ENCODE measurements at regions not wholly inside any gene's neighbourhood (a gene's known extent, or its start where the extent isn't known, plus 50 kb on each side); places are given as distances from the start of the nearest gene placed in this dataset.

- DNase-seq (ENCODE audit: low read depth, low spot score) = no peak
These were observed 112.6 kb downstream of the CDC5L start for GRCh38 chr6:44500074-44500473.

GRCh38 chr6:44503471-44503870 is 116.0 kb downstream of the CDC5L start:
- no peak for DNase-seq (ENCODE audit: low read depth, low spot score)
- no peak overlapping the region for H3K4me3 ChIP-seq (ENCODE audit: low read length)

More at GRCh38 chr6:44500074-44500473, 112.6 kb downstream of the CDC5L start:
- no peak overlapping the region for H3K4me3 ChIP-seq (ENCODE audit: low read length)

- no peak overlapping the region for H3K4me3 ChIP-seq (ENCODE audit: low read length)
- no peak for DNase-seq (ENCODE audit: low read depth, low spot score)
These were observed 116.8 kb downstream of the CDC5L start for GRCh38 chr6:44504301-44504791.

- no peak overlapping the region for H3K4me3 ChIP-seq (ENCODE audit: low read length)
These were observed 118.2 kb downstream of the CDC5L start for GRCh38 chr6:44505751-44506150.

GRCh38 chr6:44507014-44507413 is 119.5 kb downstream of the CDC5L start:
- no peak overlapping the region for H3K4me3 ChIP-seq (ENCODE audit: low read length)
- DNase-seq (ENCODE audit: low read depth, low spot score) = no peak

More at GRCh38 chr6:44505751-44506150, 118.2 kb downstream of the CDC5L start:
- DNase-seq (ENCODE audit: low read depth, low spot score) = no peak

- DNase-seq (ENCODE audit: low read depth, low spot score) = no peak
- H3K4me3 ChIP-seq (ENCODE audit: low read length) = no peak overlapping the region
These were observed 121.1 kb downstream of the CDC5L start for GRCh38 chr6:44508646-44509045.

GRCh38 chr6:44511126-44511525 is 123.6 kb downstream of the CDC5L start:
- no peak for DNase-seq (ENCODE audit: low read depth, low spot score)
- H3K4me3 ChIP-seq (ENCODE audit: low read length) = no peak overlapping the region

GRCh38 chr6:44512868-44513741 is 125.6 kb downstream of the CDC5L start:
- DNase-seq (ENCODE audit: low read depth, low spot score) = no peak
- no peak overlapping the region for H3K4me3 ChIP-seq (ENCODE audit: low read length)

- DNase-seq (ENCODE audit: low read depth, low spot score) = no peak
- H3K4me3 ChIP-seq (ENCODE audit: low read length) = no peak overlapping the region
These were observed 126.6 kb downstream of the CDC5L start for GRCh38 chr6:44514085-44514484.

- DNase-seq (ENCODE audit: low read depth, low spot score) = no peak
- H3K4me3 ChIP-seq (ENCODE audit: low read length) = no peak overlapping the region
These were observed 127.2 kb downstream of the CDC5L start for GRCh38 chr6:44514576-44515193.

- no peak overlapping the region for H3K4me3 ChIP-seq (ENCODE audit: low read length)
- no peak for DNase-seq (ENCODE audit: low read depth, low spot score)
These were observed 135.4 kb downstream of the CDC5L start for GRCh38 chr6:44522871-44523270.

- peak; percentile 33 for DNase-seq (ENCODE audit: low read depth, low spot score)
- no peak overlapping the region for H3K4me3 ChIP-seq (ENCODE audit: low read length)
These were observed 137.1 kb downstream of the CDC5L start for GRCh38 chr6:44524476-44525227.

- DNase-seq (ENCODE audit: low read depth, low spot score) = no peak
- H3K4me3 ChIP-seq (ENCODE audit: low read length) = no peak overlapping the region
These were observed 138.3 kb downstream of the CDC5L start for GRCh38 chr6:44525761-44526351.

GRCh38 chr6:44527181-44527580 is 139.7 kb downstream of the CDC5L start:
- H3K4me3 ChIP-seq (ENCODE audit: low read length) = no peak overlapping the region
- peak; percentile 73 for DNase-seq (ENCODE audit: low read depth, low spot score)

GRCh38 chr6:44527583-44528369 is 140.3 kb downstream of the CDC5L start:
- H3K4me3 ChIP-seq (ENCODE audit: low read length) = no peak overlapping the region
- DNase-seq (ENCODE audit: low read depth, low spot score) = no peak

- no peak overlapping the region for H3K4me3 ChIP-seq (ENCODE audit: low read length)
- no peak for DNase-seq (ENCODE audit: low read depth, low spot score)
These were observed 140.8 kb downstream of the CDC5L start for GRCh38 chr6:44528370-44528644.

- no peak overlapping the region for H3K4me3 ChIP-seq (ENCODE audit: low read length)
- no peak for DNase-seq (ENCODE audit: low read depth, low spot score)
These were observed 141.2 kb downstream of the CDC5L start for GRCh38 chr6:44528716-44529115.

GRCh38 chr6:44529146-44529905 is 141.8 kb downstream of the CDC5L start:
- DNase-seq (ENCODE audit: low read depth, low spot score) = no peak
- no peak overlapping the region for H3K4me3 ChIP-seq (ENCODE audit: low read length)

All from Jurkat, Clone E6-1 (cell line).